ENCODE measurements at regions not wholly inside any gene's neighbourhood (a gene's known extent, or its start where the extent isn't known, plus 50 kb on each side); places are given as distances from the start of the nearest gene placed in this dataset.
A peak's percentile ranks its signal among the peaks of the same experiment; 100 is the strongest.

DNA sequence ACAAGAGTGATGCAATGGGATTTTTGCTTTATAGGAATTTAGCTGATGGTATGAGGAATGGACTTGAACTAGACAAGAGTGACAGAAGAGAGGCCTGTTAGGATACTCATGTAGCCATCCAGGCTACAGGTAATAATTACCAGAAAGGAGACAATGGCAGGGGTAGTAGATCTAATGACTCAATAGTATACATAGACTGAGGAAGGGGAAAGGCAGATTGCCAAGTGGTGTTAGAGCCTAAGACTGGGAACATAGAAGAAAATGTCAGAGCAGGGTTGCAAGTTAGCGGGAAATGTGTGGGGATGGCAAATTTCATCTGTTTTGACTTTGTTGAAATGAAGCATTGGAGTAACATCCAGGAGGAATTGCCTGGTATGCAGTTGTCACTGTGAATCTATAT lies 295.6 kb downstream of the UTRN start:
- Histone ChIP-seq H3K9me3 (no peaks in the 10 kb centered on the region), H3K36me3 (no peaks in the 10 kb centered on the region), H3K27me3 (no peaks in the 10 kb centered on the region), H3K27ac (no peak overlapping the region), H3K4me3 (no peak overlapping the region), H3K4me1 (peaks cover 0 to 5% of the 10 kb centered on the region in 2 donors)
- intact Hi-C loops (cut with DNase I; ENCODE audit: low total_unique reads), result no loop called here
- TF ChIP-seq, protein P1, sequence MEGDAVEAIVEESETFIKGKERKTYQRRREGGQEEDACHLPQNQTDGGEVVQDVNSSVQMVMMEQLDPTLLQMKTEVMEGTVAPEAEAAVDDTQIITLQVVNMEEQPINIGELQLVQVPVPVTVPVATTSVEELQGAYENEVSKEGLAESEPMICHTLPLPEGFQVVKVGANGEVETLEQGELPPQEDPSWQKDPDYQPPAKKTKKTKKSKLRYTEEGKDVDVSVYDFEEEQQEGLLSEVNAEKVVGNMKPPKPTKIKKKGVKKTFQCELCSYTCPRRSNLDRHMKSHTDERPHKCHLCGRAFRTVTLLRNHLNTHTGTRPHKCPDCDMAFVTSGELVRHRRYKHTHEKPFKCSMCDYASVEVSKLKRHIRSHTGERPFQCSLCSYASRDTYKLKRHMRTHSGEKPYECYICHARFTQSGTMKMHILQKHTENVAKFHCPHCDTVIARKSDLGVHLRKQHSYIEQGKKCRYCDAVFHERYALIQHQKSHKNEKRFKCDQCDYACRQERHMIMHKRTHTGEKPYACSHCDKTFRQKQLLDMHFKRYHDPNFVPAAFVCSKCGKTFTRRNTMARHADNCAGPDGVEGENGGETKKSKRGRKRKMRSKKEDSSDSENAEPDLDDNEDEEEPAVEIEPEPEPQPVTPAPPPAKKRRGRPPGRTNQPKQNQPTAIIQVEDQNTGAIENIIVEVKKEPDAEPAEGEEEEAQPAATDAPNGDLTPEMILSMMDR (IDR thresholded peaks at IDR 0.05), result no peak
- no peak for TF ChIP-seq POLR2A (IDR thresholded peaks at IDR 0.05)
- DNase-seq, result no peak

DNA sequence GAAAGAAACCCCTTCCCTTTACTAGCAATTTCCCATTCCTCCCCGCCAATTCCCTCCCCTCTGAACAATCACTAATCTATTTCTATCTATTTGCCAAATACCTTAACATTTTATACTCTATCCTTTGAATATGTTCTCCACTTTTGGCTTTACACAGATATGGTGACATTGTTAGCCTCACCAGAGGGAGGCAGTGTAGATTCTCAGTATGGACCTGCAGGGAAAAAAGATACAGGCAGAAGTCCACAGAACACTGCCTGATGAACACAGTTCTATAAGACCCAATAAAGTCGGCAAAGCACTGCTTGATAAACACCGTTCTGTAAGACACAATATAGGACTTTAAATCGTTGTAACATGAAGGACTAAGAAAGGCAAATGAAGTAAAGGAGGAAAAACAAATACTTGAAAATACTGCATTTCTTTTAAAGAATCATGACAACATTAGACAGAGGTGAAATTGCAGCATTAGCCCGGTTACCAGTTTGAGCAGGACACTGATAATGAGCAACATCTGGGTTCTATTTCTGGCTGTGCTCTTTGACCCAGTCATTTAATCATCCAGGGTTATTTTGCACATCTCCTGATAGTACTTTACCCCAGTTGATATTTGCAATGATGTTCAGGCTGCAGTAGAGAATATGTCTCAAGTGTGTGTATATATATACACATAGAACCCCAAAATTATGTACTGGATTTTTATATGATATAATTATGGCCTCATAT lies 296.8 kb downstream of the UTRN start:
- H3K27ac ChIP-seq, result no peak overlapping the region
- H3K4me1 ChIP-seq, result peaks cover 0 to 5% of the 10 kb centered on the region in 2 donors

DNA sequence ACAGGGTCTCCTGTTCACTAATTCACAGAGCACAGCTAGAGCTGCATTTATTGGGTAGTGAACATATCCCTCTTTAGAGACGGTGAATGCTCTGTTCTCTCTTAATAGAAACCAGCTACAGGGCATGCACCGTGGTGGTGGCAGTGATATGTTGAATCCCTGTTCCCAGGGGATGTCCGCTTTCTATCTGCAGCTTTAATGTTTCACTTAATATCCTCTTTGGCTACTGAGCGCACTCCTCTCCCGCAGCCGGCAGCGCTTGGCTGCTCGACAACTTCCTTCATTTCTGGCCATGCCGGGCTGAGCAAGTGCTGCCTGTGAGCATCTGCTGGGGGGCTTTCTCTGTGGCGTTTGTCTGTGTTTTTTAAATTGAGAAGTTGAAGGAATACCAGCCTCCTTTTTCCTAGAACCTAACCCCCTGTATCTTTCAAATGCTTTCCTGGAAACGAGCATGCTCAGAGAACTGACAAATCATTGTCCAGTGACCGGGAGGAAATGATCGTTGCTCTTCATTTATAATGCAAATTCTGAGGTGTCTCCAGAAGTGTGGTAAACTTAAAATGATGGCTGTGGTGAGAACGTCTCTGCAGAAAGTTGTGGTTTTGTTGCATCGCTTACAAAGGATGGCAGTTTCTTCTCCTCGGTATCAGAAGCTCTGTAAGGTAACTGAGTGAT lies 297.9 kb downstream of the UTRN start:
- intact Hi-C loops (cut with DNase I; ENCODE audit: low total_unique reads), result no loop called here
- peak in 1 of 2 donors; percentile 22 for DNase-seq
- no peak overlapping the region for H3K27ac ChIP-seq
- no peak overlapping the region for H3K4me3 ChIP-seq
- no peaks in the 10 kb centered on the region for H3K9me3 ChIP-seq
- H3K27me3 ChIP-seq, result no peaks in the 10 kb centered on the region
- no peaks in the 10 kb centered on the region for H3K36me3 ChIP-seq
- H3K4me1 ChIP-seq, result peaks cover 0 to 5% of the 10 kb centered on the region in 2 donors
- TF ChIP-seq, protein P1 (IDR thresholded peaks at IDR 0.05), result no peak
- TF ChIP-seq POLR2A (IDR thresholded peaks at IDR 0.05), result no peak

More for the DNA sequence above, 296.8 kb downstream of the UTRN start:
- Histone ChIP-seq H3K36me3 (no peaks in the 10 kb centered on the region), H3K9me3 (no peaks in the 10 kb centered on the region), H3K27me3 (no peaks in the 10 kb centered on the region), H3K4me3 (no peak overlapping the region)
- no peak for TF ChIP-seq POLR2A (IDR thresholded peaks at IDR 0.05)
- TF ChIP-seq, protein P1 (IDR thresholded peaks at IDR 0.05), result peak; percentile 31 to 53 (median 40)
- DNase-seq, result no peak
- intact Hi-C loops (cut with DNase I; ENCODE audit: low total_unique reads), result no loop called here

DNA sequence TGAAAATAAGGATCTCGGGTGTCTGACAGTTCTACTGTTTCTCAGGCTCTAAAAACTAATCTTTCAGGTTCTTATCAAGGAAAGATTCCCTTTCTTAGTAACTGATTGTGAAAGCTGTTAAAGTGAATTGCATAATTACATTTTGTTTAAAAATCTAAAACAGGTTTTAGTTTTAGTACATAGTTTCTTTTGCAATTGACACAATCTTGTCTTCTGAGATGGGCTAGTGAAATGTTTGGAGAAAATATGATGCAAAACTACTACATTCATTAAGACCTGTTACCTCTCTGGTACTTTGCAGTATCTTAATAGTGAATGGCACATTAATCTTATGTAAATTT lies 298.4 kb downstream of the UTRN start:
- Histone ChIP-seq H3K4me1 (peaks cover 0 to 5% of the 10 kb centered on the region in 2 donors), H3K36me3 (no peaks in the 10 kb centered on the region), H3K27ac (no peak overlapping the region), H3K9me3 (no peaks in the 10 kb centered on the region), H3K27me3 (no peaks in the 10 kb centered on the region), H3K4me3 (no peak overlapping the region)
- intact Hi-C loops (cut with DNase I; ENCODE audit: low total_unique reads), result no loop called here
- no peak for TF ChIP-seq POLR2A (IDR thresholded peaks at IDR 0.05)
- TF ChIP-seq, protein P1 (IDR thresholded peaks at IDR 0.05), result no peak
- no peak for DNase-seq

DNA sequence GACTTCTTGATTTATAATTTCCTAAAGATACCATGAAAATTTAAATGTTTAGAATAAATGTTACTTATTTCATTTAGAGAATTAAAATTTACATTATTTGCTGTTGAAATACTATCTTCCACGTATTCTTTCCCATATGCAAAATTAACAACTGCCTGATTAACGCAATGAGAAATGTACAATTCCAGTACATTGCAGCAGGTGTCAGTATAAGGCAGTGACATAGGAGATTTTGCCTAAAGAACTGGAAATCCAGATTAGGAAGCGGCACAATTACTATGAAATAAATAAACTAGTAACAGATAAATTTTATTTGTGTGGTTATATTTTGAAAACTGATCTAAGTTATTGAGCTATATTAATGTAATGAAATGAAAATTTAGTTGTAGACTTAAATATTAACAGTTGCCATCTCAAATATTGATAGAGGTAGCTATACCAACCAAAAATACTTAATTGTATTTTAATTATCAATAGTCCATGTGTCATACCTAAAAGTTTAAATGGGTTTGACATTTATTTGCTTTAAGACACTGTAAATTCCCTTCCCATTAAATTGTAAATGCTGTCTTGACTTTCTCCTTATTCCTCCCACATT lies 300.2 kb downstream of the UTRN start:
- Histone ChIP-seq H3K36me3 (no peaks in the 10 kb centered on the region), H3K4me1 (peaks cover 0 to 5% of the 10 kb centered on the region in 2 donors), H3K4me3 (no peak overlapping the region), H3K27ac (no peak overlapping the region), H3K27me3 (no peaks in the 10 kb centered on the region), H3K9me3 (no peaks in the 10 kb centered on the region)
- intact Hi-C loops (cut with DNase I; ENCODE audit: low total_unique reads), result no loop called here
- DNase-seq, result no peak
- TF ChIP-seq, protein P1 (IDR thresholded peaks at IDR 0.05), result peak; percentile 45 to 58 (median 56)
- TF ChIP-seq POLR2A (IDR thresholded peaks at IDR 0.05), result no peak
